Small intestine (tissue), 7 donors: ENCODE measurements at regions not wholly inside any gene's neighbourhood (a gene's known extent, or its start where the extent isn't known, plus 50 kb on each side); places are given as distances from the start of the nearest gene placed in this dataset.

ENCODE experiments used
- DNase-seq, 2 donors: peaks; one replicate each; pipeline versions ENCODE4 v3.0.0 to v3.0.0-alpha.2; 2013
- FAIRE-seq: peaks from 2 replicates; lab custom pipeline; 2012; peaks lifted over from hg19 to GRCh38; lab: Jason Lieb, UNC
- H3K27ac ChIP-seq, 3 donors: one replicate each; pipeline ENCODE4 v1.5.1; 2013; ENCODE audit warnings: low read length in 2 of 3, mild to moderate bottlenecking in 2 of 3, control low read depth in 1 of 3, inconsistent platforms in 1 of 3, low read depth in 1 of 3, moderate library complexity in 1 of 3
- H3K27me3 ChIP-seq, 3 donors: one replicate each; pipeline ENCODE4 v1.6.1; 2013; ENCODE audit warnings: low read length in 3 of 3, inconsistent platforms in 1 of 3; ENCODE audit not compliant: control insufficient read depth in 3 of 3, insufficient read depth in 3 of 3
- H3K36me3 ChIP-seq, 3 donors: one replicate each; pipeline ENCODE4 v1.6.1; 2013; ENCODE audit warnings: low read length in 3 of 3, inconsistent platforms in 1 of 3, low read depth in 1 of 3, mild to moderate bottlenecking in 1 of 3, moderate library complexity in 1 of 3; ENCODE audit not compliant: control insufficient read depth in 3 of 3, insufficient read depth in 2 of 3
- H3K4me1 ChIP-seq, 3 donors: one replicate each; pipeline ENCODE4 v1.6.1; 2013; ENCODE audit warnings: low read length in 2 of 3, inconsistent platforms in 1 of 3, low read depth in 1 of 3, mild to moderate bottlenecking in 1 of 3, moderate library complexity in 1 of 3; ENCODE audit not compliant: control insufficient read depth in 3 of 3, insufficient read depth in 2 of 3
- H3K4me3 ChIP-seq, 3 donors: one replicate each; pipeline ENCODE4 v1.5.1; 2013; ENCODE audit warnings: low read length in 3 of 3, control low read depth in 1 of 3, inconsistent platforms in 1 of 3, low read depth in 1 of 3, mild to moderate bottlenecking in 1 of 3, moderate library complexity in 1 of 3
- H3K9me3 ChIP-seq, 2 donors: one replicate each; pipeline ENCODE4 v1.6.1; 2013; ENCODE audit warnings: low read depth in 1 of 2, low read length in 1 of 2; ENCODE audit not compliant: control insufficient read depth in 2 of 2, insufficient read depth in 1 of 2
- WGBS, 3 donors: extraction: QIAGEN DNeasy Blood & Tissue Kit; methylation state at CpG; one replicate each; pipeline ENCODE4 v1.1.7; 2013; 5-methylcytosine and 5-hydroxymethylcytosine counted together
- donor health status: healthy with polysubstance abuse.
- donor health status: control.
- donor health status: control.
- donor health status: Bipolar disorder and iron deficiency.
- donor health status: healthy.

DNA sequence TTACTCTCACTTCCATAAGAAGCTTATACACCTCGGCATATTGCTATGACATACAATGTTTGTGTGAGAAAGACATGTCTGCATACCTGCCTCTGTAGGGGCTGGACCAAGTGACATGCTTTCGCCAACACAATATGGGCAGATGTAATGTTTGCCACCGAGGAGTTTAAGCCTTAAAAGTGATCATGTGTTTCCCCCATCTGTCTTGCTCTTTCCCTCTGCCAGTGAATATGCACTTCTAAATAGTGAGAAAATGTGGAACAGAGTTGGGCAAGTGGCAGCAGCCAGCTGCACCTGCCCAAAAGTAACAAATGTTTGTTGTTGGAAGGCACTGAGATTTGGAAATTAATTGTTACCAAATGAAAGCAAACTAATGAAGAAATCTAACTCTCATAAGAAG is 274.8 kb upstream of the BTBD3 start:
- H3K4me1 ChIP-seq, result no peaks in the 10 kb centered on the region
- FAIRE-seq (no peak), DNase-seq (no peak)
- H3K4me3 ChIP-seq, result no peak overlapping the region
- no peaks in the 10 kb centered on the region for H3K36me3 ChIP-seq
- H3K9me3 ChIP-seq, result peaks cover 0 to 12% of the 10 kb centered on the region in 2 donors
- no peaks in the 10 kb centered on the region for H3K27me3 ChIP-seq
- WGBS, 3 donors, result 72 to 84% (median 76%) methylated on average over 3 of the region's 3 CpGs
- H3K27ac ChIP-seq, result no peak overlapping the region

- no peaks in the 10 kb centered on the region for H3K27me3 ChIP-seq
- H3K9me3 ChIP-seq, result peaks cover 0 to 12% of the 10 kb centered on the region in 2 donors
- H3K4me3 ChIP-seq, result no peak overlapping the region
- DNase-seq (no peak), FAIRE-seq (no peak)
- no peaks in the 10 kb centered on the region for H3K4me1 ChIP-seq
- 71 to 85% (median 75%) methylated on average over 6 of the region's 6 CpGs for WGBS, 3 donors
- no peaks in the 10 kb centered on the region for H3K36me3 ChIP-seq
- no peak overlapping the region for H3K27ac ChIP-seq
These were observed 271.3 kb upstream of the BTBD3 start for GRCh38 chr20:11646359-11646758.

GRCh38 chr20:11650566-11650965 is 267.1 kb upstream of the BTBD3 start:
- Histone ChIP-seq H3K36me3 (no peaks in the 10 kb centered on the region), H3K4me1 (no peaks in the 10 kb centered on the region), H3K4me3 (no peak overlapping the region), H3K9me3 (peaks cover 0 to 12% of the 10 kb centered on the region in 2 donors), H3K27ac (no peak overlapping the region), H3K27me3 (no peaks in the 10 kb centered on the region)
- FAIRE-seq (no peak), DNase-seq (no peak)
- 73 to 80% (median 80%) methylated on average over 2 of the region's 2 CpGs for WGBS, 3 donors

DNA sequence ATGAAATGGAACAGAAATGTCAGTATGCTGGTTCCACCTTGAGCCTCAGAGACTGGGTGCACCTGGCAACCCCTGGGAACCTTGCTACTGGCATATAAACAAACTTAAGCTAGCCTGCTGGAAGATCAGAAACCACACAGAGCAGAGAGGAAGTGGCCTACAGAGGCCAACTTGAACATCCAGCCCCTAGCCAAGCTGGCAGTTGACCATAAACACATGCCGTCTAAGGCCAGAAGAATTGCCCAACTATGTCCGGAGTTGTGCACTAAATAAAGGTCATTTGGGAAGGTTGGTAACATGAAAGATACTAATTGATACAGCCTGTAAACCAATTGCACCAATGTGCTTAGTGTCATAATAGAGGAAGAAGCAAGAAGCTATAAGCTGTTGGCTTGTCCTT is 266.6 kb upstream of the BTBD3 start:
- Histone ChIP-seq H3K36me3 (no peaks in the 10 kb centered on the region), H3K27me3 (no peaks in the 10 kb centered on the region), H3K4me3 (no peak overlapping the region), H3K27ac (no peak overlapping the region), H3K4me1 (no peaks in the 10 kb centered on the region), H3K9me3 (peaks cover 0 to 12% of the 10 kb centered on the region in 2 donors)
- DNase-seq, result no peak
- WGBS, 3 donors, result 77 to 98% (median 85%) methylated on average over 2 of the region's 2 CpGs
- FAIRE-seq, result no peak

DNA sequence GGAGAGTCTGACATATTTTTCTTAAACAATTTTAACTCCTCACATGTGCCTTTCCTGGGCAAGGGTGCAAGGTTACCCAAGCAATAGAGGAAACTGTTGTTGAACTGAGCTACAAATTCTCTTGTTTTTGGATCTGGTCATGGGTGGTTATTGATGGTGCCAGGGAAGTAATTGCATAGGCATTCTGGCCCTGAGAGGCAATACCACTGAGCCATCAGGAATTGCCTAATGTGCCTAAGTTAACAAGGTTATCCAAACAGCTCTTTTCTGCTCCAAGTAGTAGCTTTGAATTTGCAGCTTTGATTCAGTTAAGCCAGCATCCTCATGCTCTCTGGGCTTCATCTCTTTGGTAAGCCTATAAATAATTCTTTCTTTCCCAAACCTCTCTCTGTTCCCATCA is 266.0 kb upstream of the BTBD3 start:
- Histone ChIP-seq H3K4me3 (no peak overlapping the region), H3K36me3 (no peaks in the 10 kb centered on the region), H3K27ac (no peak overlapping the region), H3K4me1 (no peaks in the 10 kb centered on the region), H3K9me3 (peaks cover 0 to 7% of the 10 kb centered on the region in 2 donors), H3K27me3 (no peaks in the 10 kb centered on the region)
- no peak for DNase-seq
- no peak for FAIRE-seq

DNA sequence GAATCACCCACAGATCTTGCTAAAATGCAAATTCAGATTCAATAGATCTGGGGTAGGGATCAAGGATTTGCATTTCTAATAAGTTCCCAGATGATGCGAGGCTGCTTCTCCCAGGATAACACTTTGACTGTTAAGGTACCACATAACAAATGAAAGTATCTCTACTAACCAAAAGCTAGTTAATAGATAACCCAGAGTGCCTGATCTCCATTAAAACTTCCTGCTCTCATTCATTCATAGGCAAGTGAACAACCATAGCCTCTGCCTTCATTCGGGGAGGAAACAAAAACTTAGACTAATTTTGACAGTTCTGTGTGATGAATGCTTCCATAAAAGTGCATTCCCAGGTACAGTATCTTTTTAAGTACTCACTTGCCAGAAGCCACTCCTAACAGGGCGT is 265.6 kb upstream of the BTBD3 start:
- Histone ChIP-seq H3K27ac (no peak overlapping the region), H3K27me3 (no peaks in the 10 kb centered on the region), H3K4me3 (no peak overlapping the region), H3K36me3 (no peaks in the 10 kb centered on the region), H3K4me1 (no peaks in the 10 kb centered on the region), H3K9me3 (peaks cover 0 to 2% of the 10 kb centered on the region in 2 donors)
- DNase-seq (no peak), FAIRE-seq (no peak)
- 34 to 63% (median 54%) methylated on average over 3 of the region's 3 CpGs for WGBS, 3 donors

DNA sequence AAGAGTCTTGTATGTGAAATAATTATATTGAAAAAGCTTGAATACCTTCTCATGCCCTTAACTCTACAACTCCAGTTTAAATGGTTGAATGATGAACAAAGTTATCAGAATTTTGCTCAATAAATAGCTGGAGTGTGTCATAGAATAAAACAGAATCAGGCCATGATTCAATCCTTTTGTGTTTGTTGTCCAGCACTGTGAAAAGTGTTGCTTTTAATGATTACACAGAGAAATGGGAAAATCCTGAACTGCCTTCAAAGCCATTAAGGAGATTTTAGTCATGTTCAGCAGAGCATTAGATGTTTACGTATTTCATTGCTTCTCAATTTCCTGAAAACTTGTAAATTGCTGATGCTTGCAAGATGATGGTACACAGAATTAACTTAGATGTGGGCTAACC is 262.9 kb upstream of the BTBD3 start:
- WGBS, 3 donors, result 87 to 94% (median 93%) methylated on average over 1 of the region's 1 CpG
- H3K4me1 ChIP-seq, result no peaks in the 10 kb centered on the region
- no peak overlapping the region for H3K27ac ChIP-seq
- H3K36me3 ChIP-seq, result no peaks in the 10 kb centered on the region
- H3K9me3 ChIP-seq, result no peaks in the 10 kb centered on the region
- FAIRE-seq (no peak), DNase-seq (no peak)
- H3K27me3 ChIP-seq, result no peaks in the 10 kb centered on the region
- H3K4me3 ChIP-seq, result no peak overlapping the region

GRCh38 chr20:11660673-11661072 is 257.0 kb upstream of the BTBD3 start:
- no peak overlapping the region for H3K27ac ChIP-seq
- no peaks in the 10 kb centered on the region for H3K27me3 ChIP-seq
- no peak for DNase-seq
- no peak for FAIRE-seq
- H3K9me3 ChIP-seq, result no peaks in the 10 kb centered on the region
- no peaks in the 10 kb centered on the region for H3K36me3 ChIP-seq
- 31 to 62% (median 45%) methylated on average over 3 of the region's 3 CpGs for WGBS, 3 donors
- no peaks in the 10 kb centered on the region for H3K4me1 ChIP-seq
- no peak overlapping the region for H3K4me3 ChIP-seq

DNA sequence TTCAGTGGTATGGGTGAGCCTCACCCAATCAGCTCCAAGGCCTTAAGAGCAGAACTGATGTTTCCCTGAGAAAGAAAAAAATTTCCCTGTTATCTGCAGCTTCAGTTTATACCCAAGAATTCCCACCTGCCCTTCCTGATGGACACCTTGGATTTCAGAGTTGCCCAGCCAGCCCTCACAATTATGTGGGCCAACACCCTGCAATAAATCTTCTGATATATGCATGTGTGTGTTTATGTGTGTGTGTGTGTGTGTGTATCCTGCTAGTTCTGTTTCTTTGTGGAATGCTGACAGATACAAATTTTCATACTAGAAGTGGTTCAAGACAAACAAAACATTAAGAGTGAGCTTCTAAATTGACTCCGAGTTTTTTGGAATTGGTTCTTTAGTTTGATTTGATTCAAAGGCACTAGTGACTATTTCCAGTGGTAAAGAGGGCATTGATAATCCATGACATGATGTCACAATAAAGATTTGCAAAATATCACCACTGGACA is 246.6 kb upstream of the BTBD3 start:
- H3K4me3 ChIP-seq, result no peak overlapping the region
- no peak overlapping the region for H3K27ac ChIP-seq
- no peaks in the 10 kb centered on the region for H3K27me3 ChIP-seq
- 41 to 63% (median 46%) methylated on average over 1 of the region's 1 CpG for WGBS, 3 donors
- peaks cover 0 to 1% of the 10 kb centered on the region in 2 donors for H3K9me3 ChIP-seq
- H3K36me3 ChIP-seq, result no peaks in the 10 kb centered on the region
- FAIRE-seq (no peak), DNase-seq (no peak)
- H3K4me1 ChIP-seq, result no peaks in the 10 kb centered on the region
